ENCODE measurements at regions not wholly inside any gene's neighbourhood (a gene's known extent, or its start where the extent isn't known, plus 50 kb on each side); places are given as distances from the start of the nearest gene placed in this dataset.
"Not testable (repeated sequence)": the region's sequence is repeated elsewhere in the genome, so short reads cannot be mapped to it uniquely, and the experiment has no call there.

DNA sequence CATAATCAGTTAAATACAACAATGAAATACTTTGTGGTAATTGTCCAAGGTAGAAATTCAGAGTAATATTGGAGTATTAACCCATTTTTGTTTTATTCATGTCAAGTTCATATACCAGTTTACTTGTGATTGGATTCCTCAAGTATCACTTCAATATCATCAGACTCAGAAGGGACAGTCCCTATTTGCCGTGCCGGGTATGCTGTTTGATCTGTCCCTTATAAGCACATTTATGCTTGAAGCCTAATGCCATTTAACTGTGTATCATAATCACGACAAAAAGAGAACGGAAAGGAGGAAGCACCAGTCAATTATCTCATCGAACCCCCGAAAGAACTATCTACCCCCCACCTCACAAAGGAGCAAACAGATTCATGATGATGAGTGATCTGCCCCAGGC lies 171.0 kb upstream of the TBL1X start:
- Histone ChIP-seq H3K4me1 (ENCODE audit: low read length) (no peaks in the 10 kb centered on the region), H3K4me2 (ENCODE audit: low read length) (no peak overlapping the region), H3K4me3 (ENCODE audit: low read length) (no peak overlapping the region), H2AFZ (ENCODE audit: low read depth, low read length) (no peak overlapping the region), H3K27ac (ENCODE audit: low read length) (no peak overlapping the region), H3K79me2 (ENCODE audit: low read length) (no peaks in the 10 kb centered on the region), H3K36me3 (replicated peaks; ENCODE audit: low read depth, low read length) (no peaks in the 10 kb centered on the region), H3K27me3 (ENCODE audit: low read depth, low read length) (no peaks in the 10 kb centered on the region), H3K9ac (ENCODE audit: low read length) (no peak overlapping the region), H4K20me1 (ENCODE audit: insufficient read depth, low read length) (no peaks in the 10 kb centered on the region), H3K9me3 (ENCODE audit: insufficient read depth, low read length) (no peaks in the 10 kb centered on the region)
- no peak for TF ChIP-seq EZH2phosphoT487 (IDR thresholded peaks at IDR 0.05; ENCODE audit: low read depth)
- TF ChIP-seq, protein P1, sequence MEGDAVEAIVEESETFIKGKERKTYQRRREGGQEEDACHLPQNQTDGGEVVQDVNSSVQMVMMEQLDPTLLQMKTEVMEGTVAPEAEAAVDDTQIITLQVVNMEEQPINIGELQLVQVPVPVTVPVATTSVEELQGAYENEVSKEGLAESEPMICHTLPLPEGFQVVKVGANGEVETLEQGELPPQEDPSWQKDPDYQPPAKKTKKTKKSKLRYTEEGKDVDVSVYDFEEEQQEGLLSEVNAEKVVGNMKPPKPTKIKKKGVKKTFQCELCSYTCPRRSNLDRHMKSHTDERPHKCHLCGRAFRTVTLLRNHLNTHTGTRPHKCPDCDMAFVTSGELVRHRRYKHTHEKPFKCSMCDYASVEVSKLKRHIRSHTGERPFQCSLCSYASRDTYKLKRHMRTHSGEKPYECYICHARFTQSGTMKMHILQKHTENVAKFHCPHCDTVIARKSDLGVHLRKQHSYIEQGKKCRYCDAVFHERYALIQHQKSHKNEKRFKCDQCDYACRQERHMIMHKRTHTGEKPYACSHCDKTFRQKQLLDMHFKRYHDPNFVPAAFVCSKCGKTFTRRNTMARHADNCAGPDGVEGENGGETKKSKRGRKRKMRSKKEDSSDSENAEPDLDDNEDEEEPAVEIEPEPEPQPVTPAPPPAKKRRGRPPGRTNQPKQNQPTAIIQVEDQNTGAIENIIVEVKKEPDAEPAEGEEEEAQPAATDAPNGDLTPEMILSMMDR (IDR thresholded peaks at IDR 0.05; ENCODE audit: low read depth, low read length), result no peak

DNA sequence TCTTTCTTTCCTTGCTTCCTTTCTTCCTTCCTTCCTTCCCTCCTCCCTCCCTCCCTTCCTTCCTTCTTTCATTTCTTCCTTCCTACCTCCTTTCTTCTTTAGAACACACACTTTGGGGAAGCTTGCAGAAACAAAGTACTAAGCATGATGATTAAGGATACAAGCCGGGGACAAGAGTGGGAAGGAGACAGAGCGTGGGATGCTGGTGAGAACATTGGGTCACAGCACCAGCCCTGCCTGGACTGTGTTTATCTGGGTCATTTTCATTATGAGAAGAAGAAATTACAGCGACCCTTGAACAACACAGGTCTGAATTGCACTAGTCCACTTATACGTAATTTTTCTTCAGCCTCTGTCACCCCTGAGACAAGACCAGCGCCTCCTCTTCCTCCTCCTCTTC lies 169.3 kb upstream of the TBL1X start:
- H3K79me2 ChIP-seq (ENCODE audit: low read length), result no peaks in the 10 kb centered on the region
- no peaks in the 10 kb centered on the region for H3K27me3 ChIP-seq (ENCODE audit: low read depth, low read length)
- no peak for TF ChIP-seq EZH2phosphoT487 (IDR thresholded peaks at IDR 0.05; ENCODE audit: low read depth)
- TF ChIP-seq, protein P1 (IDR thresholded peaks at IDR 0.05; ENCODE audit: low read depth, low read length), result no peak

DNA sequence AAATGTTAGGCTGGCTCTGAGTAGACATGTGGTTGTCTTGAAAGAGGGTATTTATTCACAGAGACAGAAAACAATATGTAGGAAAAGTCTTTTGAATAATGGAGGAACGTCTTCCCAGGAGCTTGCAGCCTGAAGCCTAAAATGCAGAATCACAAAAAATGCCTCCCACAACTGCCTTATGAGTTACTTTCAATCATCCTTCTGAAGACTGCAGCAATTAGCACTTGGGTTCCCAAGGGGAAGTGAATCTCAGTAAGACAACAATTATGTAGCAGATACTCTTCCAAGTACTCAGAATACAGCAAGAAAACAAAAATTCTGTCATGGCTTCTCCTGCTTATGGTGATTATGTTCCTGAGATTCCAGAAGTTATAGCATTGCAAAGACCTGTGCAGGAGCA lies 166.6 kb upstream of the TBL1X start:
- Histone ChIP-seq H3K9ac (ENCODE audit: low read length) (no peak overlapping the region), H3K4me1 (ENCODE audit: low read length) (no peaks in the 10 kb centered on the region), H4K20me1 (ENCODE audit: insufficient read depth, low read length) (no peaks in the 10 kb centered on the region), H3K9me3 (ENCODE audit: insufficient read depth, low read length) (no peaks in the 10 kb centered on the region), H3K36me3 (replicated peaks; ENCODE audit: low read depth, low read length) (no peaks in the 10 kb centered on the region), H3K27me3 (ENCODE audit: low read depth, low read length) (0 out of 2 replicates have a peak, but pooled peaks cover 3% of the 10 kb centered on the region), H2AFZ (ENCODE audit: low read depth, low read length) (no peak overlapping the region), H3K4me3 (ENCODE audit: low read length) (no peak overlapping the region), H3K4me2 (ENCODE audit: low read length) (no peak overlapping the region), H3K79me2 (ENCODE audit: low read length) (no peaks in the 10 kb centered on the region), H3K27ac (ENCODE audit: low read length) (no peak overlapping the region)
- TF ChIP-seq EZH2phosphoT487 (IDR thresholded peaks at IDR 0.05; ENCODE audit: low read depth), result no peak
- TF ChIP-seq, protein P1 (IDR thresholded peaks at IDR 0.05; ENCODE audit: low read depth, low read length), result no peak

More for the DNA sequence above, 169.3 kb upstream of the TBL1X start:
- Histone ChIP-seq H3K9me3 (ENCODE audit: insufficient read depth, low read length) (no peaks in the 10 kb centered on the region), H3K9ac (ENCODE audit: low read length) (no peak overlapping the region), H3K27ac (ENCODE audit: low read length) (no peak overlapping the region), H3K36me3 (replicated peaks; ENCODE audit: low read depth, low read length) (no peaks in the 10 kb centered on the region), H4K20me1 (ENCODE audit: insufficient read depth, low read length) (no peaks in the 10 kb centered on the region), H3K4me2 (ENCODE audit: low read length) (no peak overlapping the region), H3K4me1 (ENCODE audit: low read length) (no peaks in the 10 kb centered on the region), H3K4me3 (ENCODE audit: low read length) (no peak overlapping the region), H2AFZ (ENCODE audit: low read depth, low read length) (no peak overlapping the region)

DNA sequence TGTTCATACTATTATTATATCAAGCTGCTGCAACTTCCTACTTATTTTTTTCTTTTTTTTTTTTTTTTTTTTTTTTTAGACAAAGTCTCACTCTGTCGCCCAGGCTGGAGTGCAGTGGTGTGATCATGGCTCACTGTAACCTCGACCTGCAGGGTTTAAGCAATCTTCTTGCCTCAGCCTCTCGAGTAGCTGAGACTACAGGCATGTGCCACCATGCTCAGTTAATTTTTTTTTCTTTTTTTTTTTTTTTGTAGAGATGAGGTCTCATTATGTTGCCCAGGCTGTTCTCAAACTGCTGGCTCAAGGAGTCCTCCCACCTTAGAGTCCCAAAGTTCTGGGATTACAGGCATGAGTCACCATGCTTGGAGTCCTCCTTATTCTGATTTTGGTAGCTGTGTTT lies 165.2 kb upstream of the TBL1X start:
- not testable (repeated sequence) for H3K9ac ChIP-seq (ENCODE audit: low read length); H4K20me1 ChIP-seq (ENCODE audit: insufficient read depth, low read length); H3K27me3 ChIP-seq (ENCODE audit: low read depth, low read length); H3K36me3 ChIP-seq (replicated peaks; ENCODE audit: low read depth, low read length); H3K27ac ChIP-seq (ENCODE audit: low read length); H3K4me3 ChIP-seq (ENCODE audit: low read length); H3K9me3 ChIP-seq (ENCODE audit: insufficient read depth, low read length); H3K4me2 ChIP-seq (ENCODE audit: low read length); H3K79me2 ChIP-seq (ENCODE audit: low read length); H3K4me1 ChIP-seq (ENCODE audit: low read length); H2AFZ ChIP-seq (ENCODE audit: low read depth, low read length)

DNA sequence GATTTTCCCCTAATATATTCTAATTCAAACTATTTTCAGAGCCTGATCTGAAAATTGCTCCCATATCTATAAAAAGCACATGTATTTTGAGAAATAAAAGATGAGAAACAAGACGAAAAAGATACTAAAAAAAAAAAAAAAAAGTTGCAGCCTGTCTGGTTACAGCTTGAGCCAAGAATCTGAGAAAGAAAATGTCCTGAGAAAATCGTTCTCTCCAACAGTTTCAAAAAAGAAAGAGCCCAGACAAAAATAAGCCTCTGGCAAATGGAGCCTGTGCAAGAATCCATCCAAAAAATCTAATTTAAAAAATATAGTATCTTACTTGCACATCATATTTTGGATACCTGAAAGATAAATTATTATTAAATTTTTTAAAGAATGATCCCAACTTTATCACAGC lies 163.0 kb upstream of the TBL1X start:
- Histone ChIP-seq H4K20me1 (ENCODE audit: insufficient read depth, low read length) (no peaks in the 10 kb centered on the region), H3K4me3 (ENCODE audit: low read length) (no peak overlapping the region), H3K79me2 (ENCODE audit: low read length) (no peaks in the 10 kb centered on the region), H3K4me1 (ENCODE audit: low read length) (no peaks in the 10 kb centered on the region), H3K9me3 (ENCODE audit: insufficient read depth, low read length) (no peaks in the 10 kb centered on the region), H3K27ac (ENCODE audit: low read length) (no peak overlapping the region), H3K4me2 (ENCODE audit: low read length) (no peak overlapping the region), H3K9ac (ENCODE audit: low read length) (no peak overlapping the region), H3K36me3 (replicated peaks; ENCODE audit: low read depth, low read length) (no peaks in the 10 kb centered on the region), H3K27me3 (ENCODE audit: low read depth, low read length) (0 out of 2 replicates have a peak, but pooled peaks cover 3% of the 10 kb centered on the region), H2AFZ (ENCODE audit: low read depth, low read length) (no peak overlapping the region)
- TF ChIP-seq, protein P1 (IDR thresholded peaks at IDR 0.05; ENCODE audit: low read depth, low read length), result no peak
